Neutrophil (primary cell): ENCODE measurements at regions not wholly inside any gene's neighbourhood (a gene's known extent, or its start where the extent isn't known, plus 50 kb on each side); places are given as distances from the start of the nearest gene placed in this dataset.

Source experiments
- H3K27ac ChIP-seq: fragments of 200-600 bp; sonication (generic); 2 replicates; pipeline ENCODE4 v1.5.1; 2016; ENCODE audit warnings: mild to moderate bottlenecking, moderate library complexity
- H3K27me3 ChIP-seq: fragments of 200-600 bp; sonication (generic); 2 replicates; pipeline ENCODE4 v1.6.0; 2016; ENCODE audit warnings: mild to moderate bottlenecking
- H3K36me3 ChIP-seq: fragments of 200-600 bp; sonication (generic); 2 replicates; pipeline ENCODE4 v1.5.1; 2017
- H3K4me1 ChIP-seq, 2 experiments: fragments of 200-600 bp in 1 of 2; sonication (generic) in 1 of 2; 1 replicate in 1 of 2; 2 replicates in 1 of 2; pipeline versions ENCODE4 v1.5.1 to v1.6.1; 2013 to 2016; ENCODE audit warnings: low read depth in 1 of 2, low read length in 1 of 2, mild to moderate bottlenecking in 1 of 2, moderate library complexity in 1 of 2; ENCODE audit not compliant: control insufficient read depth in 1 of 2, insufficient read depth in 1 of 2
- H3K4me3 ChIP-seq, 2 experiments: fragments of 200-600 bp in 1 of 2; sonication (generic) in 1 of 2; 1 replicate in 1 of 2; 2 replicates in 1 of 2; pipeline ENCODE4 v1.5.1; 2013 to 2016; ENCODE audit warnings: low read depth in 1 of 2, low read length in 1 of 2, mild to moderate bottlenecking in 1 of 2, moderate library complexity in 1 of 2
- H3K9me3 ChIP-seq: fragments of 200-600 bp; sonication (generic); 2 replicates; pipeline ENCODE4 v1.5.1; 2016
- CTCF ChIP-seq: fragments of 200-600 bp; sonication (generic); IDR thresholded peaks from 2 replicates; pipeline ENCODE4 v1.5.1; 2016; ENCODE audit warnings: antibody characterized with exemption

- Histone ChIP-seq H3K4me1 (no peaks in the 10 kb centered on the region), H3K4me3 (no peak overlapping the region), H3K27ac (no peak overlapping the region), H3K27me3 (no peaks in the 10 kb centered on the region), H3K9me3 (no peaks in the 10 kb centered on the region), H3K36me3 (no peaks in the 10 kb centered on the region)
- TF ChIP-seq CTCF = no peak
Observed at GRCh38 chr9:18015116-18015515, 436.2 kb downstream of the SH3GL2 start.

- no peak for TF ChIP-seq CTCF
- no peaks in the 10 kb centered on the region for H3K27me3 ChIP-seq
- H3K27ac ChIP-seq = no peak overlapping the region
- H3K36me3 ChIP-seq = no peaks in the 10 kb centered on the region
- no peak overlapping the region for H3K4me3 ChIP-seq
- no peaks in the 10 kb centered on the region for H3K9me3 ChIP-seq
- H3K4me1 ChIP-seq = no peaks in the 10 kb centered on the region
Observed at GRCh38 chr9:18017136-18017535, 438.3 kb downstream of the SH3GL2 start.

GRCh38 chr9:18018221-18018620, 439.4 kb downstream of the SH3GL2 start:
- Histone ChIP-seq H3K4me1 (no peaks in the 10 kb centered on the region), H3K36me3 (no peaks in the 10 kb centered on the region), H3K9me3 (no peaks in the 10 kb centered on the region), H3K27me3 (no peaks in the 10 kb centered on the region), H3K27ac (no peak overlapping the region), H3K4me3 (no peak overlapping the region)
- TF ChIP-seq CTCF = no peak

- no peak for TF ChIP-seq CTCF
- no peaks in the 10 kb centered on the region for H3K27me3 ChIP-seq
- H3K4me1 ChIP-seq = no peaks in the 10 kb centered on the region
- H3K9me3 ChIP-seq = no peaks in the 10 kb centered on the region
- no peaks in the 10 kb centered on the region for H3K36me3 ChIP-seq
- no peak overlapping the region for H3K4me3 ChIP-seq
- H3K27ac ChIP-seq = no peak overlapping the region
Observed at GRCh38 chr9:18018661-18019060, 439.8 kb downstream of the SH3GL2 start.

GRCh38 chr9:18020121-18020745, 441.4 kb downstream of the SH3GL2 start:
- no peaks in the 10 kb centered on the region for H3K36me3 ChIP-seq
- no peaks in the 10 kb centered on the region for H3K27me3 ChIP-seq
- no peak for TF ChIP-seq CTCF
- H3K4me3 ChIP-seq = no peak overlapping the region
- H3K9me3 ChIP-seq = no peaks in the 10 kb centered on the region
- H3K27ac ChIP-seq = no peak overlapping the region
- H3K4me1 ChIP-seq = no peaks in the 10 kb centered on the region

GRCh38 chr9:18022642-18023041, 443.8 kb downstream of the SH3GL2 start:
- Histone ChIP-seq H3K36me3 (no peaks in the 10 kb centered on the region), H3K27me3 (no peaks in the 10 kb centered on the region), H3K4me3 (no peak overlapping the region), H3K4me1 (no peaks in the 10 kb centered on the region), H3K27ac (no peak overlapping the region), H3K9me3 (no peaks in the 10 kb centered on the region)
- TF ChIP-seq CTCF = no peak
